ENCODE measurements at regions not wholly inside any gene's neighbourhood (a gene's known extent, or its start where the extent isn't known, plus 50 kb on each side); places are given as distances from the start of the nearest gene placed in this dataset.
"Not testable (repeated sequence)": the region's sequence is repeated elsewhere in the genome, so short reads cannot be mapped to it uniquely, and the experiment has no call there.

GRCh38 chr11:57938351-57938750 lies 85.3 kb upstream of the OR9Q1 start:
- FAIRE-seq = no peak
- Histone ChIP-seq H3K27me3 (ENCODE audit: control insufficient read depth, insufficient read depth, low read length) (no peaks in the 10 kb centered on the region), H3K4me3 (ENCODE audit: low read length in 3 of 3) (no peak overlapping the region), H3K36me3 (ENCODE audit: control insufficient read depth in 2 of 3, insufficient read depth in 3 of 3, low read length in 3 of 3) (no peaks in the 10 kb centered on the region), H3K4me1 (ENCODE audit: control insufficient read depth in 2 of 3, insufficient read depth in 2 of 3, low read depth in 1 of 3, low read length in 3 of 3) (no peaks in the 10 kb centered on the region), H3K9me3 (ENCODE audit: control insufficient read depth in 2 of 3, insufficient read depth in 1 of 3, low read length in 3 of 3) (no peaks in the 10 kb centered on the region), H3K27ac (ENCODE audit: low read depth in 2 of 2, low read length in 2 of 2) (no peak overlapping the region), H3K9ac (ENCODE audit: low read length in 3 of 3) (no peak overlapping the region)
- DNase-seq = no peak
- TF ChIP-seq, protein P1, sequence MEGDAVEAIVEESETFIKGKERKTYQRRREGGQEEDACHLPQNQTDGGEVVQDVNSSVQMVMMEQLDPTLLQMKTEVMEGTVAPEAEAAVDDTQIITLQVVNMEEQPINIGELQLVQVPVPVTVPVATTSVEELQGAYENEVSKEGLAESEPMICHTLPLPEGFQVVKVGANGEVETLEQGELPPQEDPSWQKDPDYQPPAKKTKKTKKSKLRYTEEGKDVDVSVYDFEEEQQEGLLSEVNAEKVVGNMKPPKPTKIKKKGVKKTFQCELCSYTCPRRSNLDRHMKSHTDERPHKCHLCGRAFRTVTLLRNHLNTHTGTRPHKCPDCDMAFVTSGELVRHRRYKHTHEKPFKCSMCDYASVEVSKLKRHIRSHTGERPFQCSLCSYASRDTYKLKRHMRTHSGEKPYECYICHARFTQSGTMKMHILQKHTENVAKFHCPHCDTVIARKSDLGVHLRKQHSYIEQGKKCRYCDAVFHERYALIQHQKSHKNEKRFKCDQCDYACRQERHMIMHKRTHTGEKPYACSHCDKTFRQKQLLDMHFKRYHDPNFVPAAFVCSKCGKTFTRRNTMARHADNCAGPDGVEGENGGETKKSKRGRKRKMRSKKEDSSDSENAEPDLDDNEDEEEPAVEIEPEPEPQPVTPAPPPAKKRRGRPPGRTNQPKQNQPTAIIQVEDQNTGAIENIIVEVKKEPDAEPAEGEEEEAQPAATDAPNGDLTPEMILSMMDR (IDR thresholded peaks at IDR 0.05; ENCODE audit: borderline replicate concordance, extremely low read depth, insufficient read depth) = no peak
- intact Hi-C loops (cut with DNase I) = no loop called here

GRCh38 chr11:57940044-57940756 lies 83.5 kb upstream of the OR9Q1 start:
- DNase-seq = no peak
- Histone ChIP-seq H3K27me3 (ENCODE audit: control insufficient read depth, insufficient read depth, low read length) (no peaks in the 10 kb centered on the region), H3K9me3 (ENCODE audit: control insufficient read depth in 2 of 3, insufficient read depth in 1 of 3, low read length in 3 of 3) (no peaks in the 10 kb centered on the region), H3K36me3 (ENCODE audit: control insufficient read depth in 2 of 3, insufficient read depth in 3 of 3, low read length in 3 of 3) (no peaks in the 10 kb centered on the region), H3K4me1 (ENCODE audit: control insufficient read depth in 2 of 3, insufficient read depth in 2 of 3, low read depth in 1 of 3, low read length in 3 of 3) (no peaks in the 10 kb centered on the region), H3K27ac (ENCODE audit: low read depth in 2 of 2, low read length in 2 of 2) (no peak overlapping the region), H3K9ac (ENCODE audit: low read length in 3 of 3) (no peak overlapping the region), H3K4me3 (ENCODE audit: low read length in 3 of 3) (no peak overlapping the region)
- FAIRE-seq = no peak
- intact Hi-C loops (cut with DNase I) = no loop called here
- TF ChIP-seq, protein P1 (IDR thresholded peaks at IDR 0.05; ENCODE audit: borderline replicate concordance, extremely low read depth, insufficient read depth) = no peak

DNA sequence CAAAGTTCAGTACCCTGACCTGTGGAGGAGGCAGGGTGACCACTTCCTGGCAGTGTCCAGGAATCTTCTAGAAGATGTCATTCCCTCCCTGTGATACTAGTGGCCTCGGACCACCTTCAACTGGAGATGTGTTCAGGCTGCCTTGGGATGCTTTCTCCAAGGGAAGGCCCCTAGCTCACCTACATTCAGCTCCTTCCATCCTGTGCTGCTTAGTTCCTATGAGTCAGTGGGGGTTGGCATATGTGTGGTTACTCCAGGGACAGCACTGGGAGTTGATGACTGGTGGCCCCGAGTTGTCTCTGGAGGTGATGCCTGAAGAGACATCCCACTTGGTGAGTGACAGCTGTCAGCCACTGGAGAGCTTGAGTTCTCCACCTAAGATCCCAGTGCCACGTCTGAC lies 81.8 kb upstream of the OR9Q1 start:
- no peaks in the 10 kb centered on the region for H3K9me3 ChIP-seq (ENCODE audit: control insufficient read depth in 2 of 3, insufficient read depth in 1 of 3, low read length in 3 of 3)
- no peak overlapping the region for H3K27ac ChIP-seq (ENCODE audit: low read depth in 2 of 2, low read length in 2 of 2)
- DNase-seq (no peak), FAIRE-seq (no peak)
- H3K9ac ChIP-seq (ENCODE audit: low read length in 3 of 3) = no peak overlapping the region
- no peaks in the 10 kb centered on the region for H3K4me1 ChIP-seq (ENCODE audit: control insufficient read depth in 2 of 3, insufficient read depth in 2 of 3, low read depth in 1 of 3, low read length in 3 of 3)
- TF ChIP-seq, protein P1 (IDR thresholded peaks at IDR 0.05; ENCODE audit: borderline replicate concordance, extremely low read depth, insufficient read depth) = no peak
- no peaks in the 10 kb centered on the region for H3K27me3 ChIP-seq (ENCODE audit: control insufficient read depth, insufficient read depth, low read length)
- no peak overlapping the region for H3K4me3 ChIP-seq (ENCODE audit: low read length in 3 of 3)
- H3K36me3 ChIP-seq (ENCODE audit: control insufficient read depth in 2 of 3, insufficient read depth in 3 of 3, low read length in 3 of 3) = no peaks in the 10 kb centered on the region
- intact Hi-C loops (cut with DNase I) = no loop called here

- DNase-seq (no peak), FAIRE-seq (no peak)
- H3K9me3 ChIP-seq (ENCODE audit: control insufficient read depth in 2 of 3, insufficient read depth in 1 of 3, low read length in 3 of 3) = no peaks in the 10 kb centered on the region
- intact Hi-C loops (cut with DNase I) = no loop called here
- no peaks in the 10 kb centered on the region for H3K4me1 ChIP-seq (ENCODE audit: control insufficient read depth in 2 of 3, insufficient read depth in 2 of 3, low read depth in 1 of 3, low read length in 3 of 3)
- no peak overlapping the region for H3K4me3 ChIP-seq (ENCODE audit: low read length in 3 of 3)
- H3K27ac ChIP-seq (ENCODE audit: low read depth in 2 of 2, low read length in 2 of 2) = no peak overlapping the region
- no peaks in the 10 kb centered on the region for H3K27me3 ChIP-seq (ENCODE audit: control insufficient read depth, insufficient read depth, low read length)
- TF ChIP-seq, protein P1 (IDR thresholded peaks at IDR 0.05; ENCODE audit: borderline replicate concordance, extremely low read depth, insufficient read depth) = no peak
- no peaks in the 10 kb centered on the region for H3K36me3 ChIP-seq (ENCODE audit: control insufficient read depth in 2 of 3, insufficient read depth in 3 of 3, low read length in 3 of 3)
- H3K9ac ChIP-seq (ENCODE audit: low read length in 3 of 3) = no peak overlapping the region
These were observed 80.9 kb upstream of the OR9Q1 start for GRCh38 chr11:57942808-57943207.

GRCh38 chr11:57943766-57944165 lies 79.9 kb upstream of the OR9Q1 start:
- H3K9ac ChIP-seq (ENCODE audit: low read length in 3 of 3); H3K27me3 ChIP-seq (ENCODE audit: control insufficient read depth, insufficient read depth, low read length); H3K4me1 ChIP-seq (ENCODE audit: control insufficient read depth in 2 of 3, insufficient read depth in 2 of 3, low read depth in 1 of 3, low read length in 3 of 3); H3K9me3 ChIP-seq (ENCODE audit: control insufficient read depth in 2 of 3, insufficient read depth in 1 of 3, low read length in 3 of 3); FAIRE-seq; DNase-seq; H3K27ac ChIP-seq (ENCODE audit: low read depth in 2 of 2, low read length in 2 of 2); H3K4me3 ChIP-seq (ENCODE audit: low read length in 3 of 3); H3K36me3 ChIP-seq (ENCODE audit: control insufficient read depth in 2 of 3, insufficient read depth in 3 of 3, low read length in 3 of 3); intact Hi-C loops (cut with DNase I): not testable (repeated sequence)

Data from kidney (tissue), 13 donors.